GM18517 (cell line): ENCODE measurements at regions not wholly inside any gene's neighbourhood (a gene's known extent, or its start where the extent isn't known, plus 50 kb on each side); places are given as distances from the start of the nearest gene placed in this dataset.
"Not testable (repeated sequence)": the region's sequence is repeated elsewhere in the genome, so short reads cannot be mapped to it uniquely, and the experiment has no call there.

Experiments
- ATAC-seq: cut with Tn5 transposase; IDR thresholded peaks from one replicate; pipeline ENCODE4 v1.9.1; 2021; ENCODE audit warnings: mild to moderate bottlenecking, moderate library complexity; ENCODE audit not compliant: unreplicated experiment

GRCh38 chr13:73657821-73658540 is 476.2 kb downstream of the KLF12 start:
- no peak for ATAC-seq

GRCh38 chr13:73656863-73657262 is 477.3 kb downstream of the KLF12 start:
- no peak for ATAC-seq

- no peak for ATAC-seq
Observed at GRCh38 chr13:73653688-73654087, 480.5 kb downstream of the KLF12 start.

DNA sequence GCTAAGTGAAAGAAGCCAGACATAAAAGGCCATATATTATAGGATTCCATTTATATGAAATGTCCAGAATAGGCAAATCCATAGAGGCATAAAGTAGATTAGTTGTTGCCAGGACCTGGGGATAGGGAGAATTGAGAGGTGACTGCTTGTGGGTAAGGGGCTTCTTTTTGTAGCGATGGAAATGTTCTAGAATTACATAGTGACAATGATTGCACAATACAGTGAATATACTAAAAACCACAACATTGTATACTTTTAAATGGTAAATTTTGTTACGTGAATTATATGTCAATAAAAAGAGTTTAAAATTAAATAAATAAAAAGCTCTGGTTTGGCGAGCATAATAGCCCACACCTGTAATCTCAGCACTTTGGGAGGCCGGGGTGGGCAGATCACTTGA is 486.8 kb downstream of the KLF12 start:
- ATAC-seq, result no peak

- ATAC-seq, result not testable (repeated sequence)
Observed at GRCh38 chr13:73640476-73641179, 493.6 kb downstream of the KLF12 start.

DNA sequence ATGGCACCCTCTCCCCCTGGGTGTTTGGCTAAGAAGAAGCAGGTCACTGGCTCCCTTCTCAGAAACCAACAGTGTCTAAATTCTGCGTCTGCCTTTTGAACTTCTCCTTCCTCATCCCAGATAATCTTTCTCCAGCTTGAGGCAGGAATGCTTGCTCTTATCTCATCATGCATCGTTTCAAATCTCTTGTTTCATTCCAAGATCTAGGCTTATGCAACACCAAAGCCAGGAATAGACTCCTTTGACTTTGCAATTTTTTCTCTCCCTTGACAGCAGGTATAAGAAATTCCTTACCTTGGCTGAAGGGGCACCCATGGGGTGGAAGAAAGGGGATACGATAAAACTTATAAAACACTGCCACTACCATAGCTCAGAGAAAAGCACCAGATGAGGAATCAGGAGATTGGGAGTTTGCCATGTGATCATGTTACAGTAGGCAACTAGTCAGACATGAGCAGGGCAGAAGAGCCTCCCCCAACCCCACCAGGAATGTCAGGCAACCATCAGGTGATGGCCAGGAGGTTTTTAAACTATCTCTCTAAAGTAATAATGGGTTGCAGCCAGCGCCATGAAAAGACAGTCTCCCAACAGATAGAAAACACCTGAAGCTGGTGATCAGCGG is 498.9 kb downstream of the KLF12 start:
- no peak for ATAC-seq

GRCh38 chr13:73633817-73634460 is 500.3 kb downstream of the KLF12 start:
- ATAC-seq, result no peak

DNA sequence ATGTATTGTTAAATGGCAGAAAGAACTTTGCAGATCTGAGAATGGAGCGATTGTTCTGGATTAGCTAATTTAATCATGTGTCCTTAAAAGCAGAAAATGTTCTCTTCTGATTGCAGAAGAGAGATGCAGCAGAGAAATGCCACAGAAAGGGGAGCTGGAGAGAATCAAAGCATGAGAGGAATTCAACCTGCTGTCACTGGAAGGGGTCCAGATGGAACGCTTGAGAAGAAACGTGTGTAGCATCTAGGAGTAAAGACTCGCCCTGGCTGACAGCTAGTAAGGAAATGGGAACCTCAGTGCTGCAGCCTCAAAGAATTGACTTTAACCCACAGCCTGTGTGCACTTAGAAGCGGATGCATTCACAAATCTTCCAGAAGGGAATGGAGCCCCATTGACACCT is 502.8 kb downstream of the KLF12 start:
- ATAC-seq, result no peak

DNA sequence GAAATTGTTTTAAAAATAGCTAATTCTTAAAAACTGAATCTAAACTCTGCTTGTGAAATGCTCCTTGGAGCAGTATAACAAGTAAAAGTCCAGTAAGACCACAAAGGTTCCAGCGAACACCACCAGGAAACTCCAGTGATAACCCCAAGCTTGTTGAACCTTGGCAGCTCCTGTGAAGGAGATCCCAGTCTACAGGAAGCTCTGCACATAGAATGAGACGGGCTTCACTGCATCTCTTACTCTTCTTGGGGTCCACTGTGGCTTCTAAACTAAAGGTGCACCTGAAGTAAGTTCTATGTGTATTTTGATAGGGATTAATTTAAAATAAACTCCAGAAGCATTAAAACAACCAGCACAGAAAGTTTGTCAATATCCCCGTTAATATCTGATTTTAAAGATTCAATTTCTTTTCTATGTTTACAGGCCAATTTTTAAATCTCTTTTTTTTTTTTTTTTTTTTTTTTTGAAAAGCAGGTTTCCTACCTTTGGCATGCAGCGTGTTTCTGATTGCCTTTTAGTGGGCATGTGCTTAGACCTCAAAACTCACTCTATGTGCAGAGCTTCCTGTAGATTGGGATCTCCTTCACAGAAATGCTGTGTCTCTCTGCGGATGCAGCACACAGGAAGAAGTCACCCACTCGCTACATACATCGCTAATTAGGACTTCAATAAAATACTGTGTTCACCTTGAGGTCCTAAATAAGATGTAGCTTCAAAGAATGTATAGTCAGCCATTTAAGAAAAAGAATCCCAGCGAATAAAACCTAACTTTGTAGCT is 508.5 kb downstream of the KLF12 start:
- ATAC-seq, result no peak

GRCh38 chr13:73623281-73623680 is 510.9 kb downstream of the KLF12 start:
- ATAC-seq, result no peak

DNA sequence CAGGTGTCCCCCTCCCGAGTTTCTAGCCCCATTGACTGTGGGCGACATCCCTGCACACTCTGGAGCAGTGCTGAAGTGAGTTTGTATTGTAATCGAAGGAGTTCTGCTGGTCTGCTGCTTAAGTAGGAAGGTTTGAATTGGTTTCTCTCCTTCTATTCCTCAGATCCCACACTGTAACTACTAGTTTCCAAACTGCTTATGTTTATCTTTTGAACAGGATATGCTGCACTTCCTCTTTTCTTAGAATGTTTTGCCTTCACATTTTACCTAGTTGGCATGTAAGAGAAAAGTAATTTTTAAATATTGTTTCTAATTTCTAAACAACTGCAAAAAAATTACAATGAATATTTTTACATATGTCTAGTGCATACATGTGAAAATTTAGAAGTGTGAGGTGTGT is 511.8 kb downstream of the KLF12 start:
- no peak for ATAC-seq

DNA sequence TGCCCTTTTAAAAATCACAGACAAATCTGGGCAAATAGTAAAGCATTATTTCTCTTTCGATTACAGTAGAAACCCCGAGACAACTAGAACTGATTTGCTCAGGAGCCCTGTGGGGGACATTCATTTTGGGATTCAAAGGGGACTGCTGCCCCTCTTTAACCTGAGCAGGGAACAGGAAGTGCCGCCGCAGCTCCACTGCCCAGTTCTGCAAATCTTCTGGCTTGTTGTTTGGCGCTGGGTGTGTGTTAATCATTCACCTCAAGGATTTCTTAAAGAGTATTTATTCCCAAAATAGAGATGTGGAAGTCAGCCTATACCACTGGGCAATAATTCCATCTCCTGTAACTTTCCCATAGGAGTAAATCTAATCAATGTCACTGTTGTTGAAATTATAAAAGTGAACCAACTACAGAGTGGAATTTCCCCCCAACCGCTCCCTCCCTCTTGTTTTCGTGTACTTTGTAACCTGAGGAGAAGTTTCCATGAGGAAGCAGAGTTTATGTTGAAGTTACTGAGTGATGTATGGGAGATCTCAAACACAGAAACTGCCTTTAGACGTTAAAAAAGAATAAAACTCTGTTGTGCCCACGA is 515.8 kb downstream of the KLF12 start:
- ATAC-seq, result no peak

DNA sequence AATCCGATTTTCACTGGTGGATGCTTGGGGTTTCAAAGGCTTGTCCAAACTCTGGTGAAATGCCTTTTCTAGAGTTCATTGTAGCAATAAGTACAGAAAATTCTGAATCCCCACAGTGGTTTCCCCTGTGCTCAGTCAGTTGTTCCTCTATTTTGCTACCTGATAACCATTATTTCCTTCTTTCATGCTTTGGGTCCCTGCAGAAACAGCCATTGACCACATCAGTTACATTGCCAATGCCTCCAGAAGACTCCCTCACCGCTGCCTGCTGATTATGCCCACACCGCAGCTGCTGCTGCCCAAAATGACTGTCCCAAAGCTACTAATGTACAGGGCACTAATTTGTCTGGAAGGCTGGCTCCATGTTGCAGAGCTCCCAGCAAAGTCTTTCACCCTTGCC is 517.3 kb downstream of the KLF12 start:
- no peak for ATAC-seq

DNA sequence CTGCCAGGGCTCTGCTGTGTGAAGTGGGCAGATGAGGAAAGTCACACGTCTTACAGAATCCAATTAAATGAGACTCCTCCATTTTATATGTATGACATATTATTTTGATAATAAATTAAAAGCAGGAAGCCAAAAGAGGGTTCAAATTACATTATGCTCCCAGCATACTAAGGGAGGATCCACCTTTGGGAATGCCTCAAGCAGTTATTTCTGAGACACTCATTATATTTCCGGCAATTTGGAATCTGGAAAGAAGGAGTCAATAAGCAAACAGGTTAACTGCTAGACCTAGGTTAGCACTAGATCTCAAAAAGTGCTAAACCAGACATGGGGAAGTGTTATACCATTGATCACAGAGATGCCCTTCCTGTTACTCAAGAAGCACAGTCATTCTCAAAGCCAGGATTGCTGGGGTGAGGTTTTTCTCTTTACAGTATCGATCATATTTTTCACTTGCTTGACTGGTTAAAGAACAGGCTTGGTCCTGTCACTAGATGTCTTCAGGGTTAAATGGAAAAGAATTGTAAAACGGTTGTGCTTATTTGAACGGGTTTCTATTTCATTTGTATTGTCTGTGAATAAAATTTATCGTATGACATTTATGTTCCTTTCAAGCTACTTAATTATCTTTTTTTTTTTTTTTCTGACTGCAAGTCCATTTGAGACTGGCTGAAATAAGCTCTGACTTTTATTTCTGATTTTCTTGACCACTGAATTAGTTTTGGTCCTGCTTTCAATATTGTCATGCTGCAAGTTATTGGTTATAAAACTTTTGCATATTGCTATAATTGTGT is 523.2 kb downstream of the KLF12 start:
- ATAC-seq, result no peak

GRCh38 chr13:73608711-73609485 is 525.3 kb downstream of the KLF12 start:
- no peak for ATAC-seq

GRCh38 chr13:73608157-73608516 is 526.1 kb downstream of the KLF12 start:
- ATAC-seq, result no peak

- no peak for ATAC-seq
Observed at GRCh38 chr13:73607489-73608156, 526.6 kb downstream of the KLF12 start.

DNA sequence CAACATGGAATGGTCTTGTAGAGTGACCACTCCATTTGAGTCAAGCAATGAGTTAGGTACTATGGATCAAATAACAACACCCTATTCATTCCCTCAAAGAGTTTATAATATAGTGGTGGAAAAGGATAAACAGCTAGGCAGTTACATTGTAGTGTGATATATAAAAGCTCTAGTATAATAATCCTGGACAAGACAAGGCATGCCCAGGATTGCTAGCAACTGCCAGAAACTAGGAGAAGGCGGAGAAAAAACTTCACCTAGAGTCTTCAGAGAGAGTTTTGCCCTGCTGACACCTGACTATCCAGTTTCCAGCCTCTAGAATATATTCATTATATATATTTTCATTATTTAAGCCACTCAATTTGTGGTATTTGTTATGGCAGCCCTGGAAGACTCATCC is 530.6 kb downstream of the KLF12 start:
- no peak for ATAC-seq
